Ovary (tissue), 1 donor: ENCODE measurements at regions not wholly inside any gene's neighbourhood (a gene's known extent, or its start where the extent isn't known, plus 50 kb on each side); places are given as distances from the start of the nearest gene placed in this dataset.

Source experiments
- EP300 ChIP-seq: sonication (generic); formaldehyde crosslinking; IDR thresholded peaks from one replicate; pipeline ENCODE4 v1.6.1; 2017; ENCODE audit warnings: antibody characterized with exemption
- POLR2A ChIP-seq: fragments of 450-650 bp; IDR thresholded peaks from one replicate; pipeline ENCODE4 v1.6.1; 2017; ENCODE audit warnings: antibody characterized with exemption, mild to moderate bottlenecking, moderate library complexity

DNA sequence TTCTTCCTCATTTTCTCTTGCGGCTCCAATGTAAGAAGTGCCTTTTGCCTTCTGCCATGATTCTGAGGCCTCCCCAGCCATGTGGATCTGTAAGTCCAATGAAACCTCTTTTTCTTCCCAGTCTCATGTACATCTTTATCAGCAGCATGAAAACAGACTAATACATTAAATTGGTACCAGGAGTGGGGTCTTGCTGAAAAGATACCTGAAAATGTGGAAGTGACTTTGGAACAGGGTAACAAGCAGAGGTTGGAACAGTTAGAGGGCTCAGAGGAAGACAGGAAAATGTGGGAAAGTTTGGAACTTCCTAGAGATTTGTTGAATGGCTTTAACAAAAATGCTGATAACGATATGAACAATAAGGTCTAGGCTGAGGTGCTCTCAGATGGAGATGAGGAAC is 316.7 kb upstream of the HS3ST5 start:
- TF ChIP-seq EP300 = no peak
- no peak for TF ChIP-seq POLR2A
